Adrenal gland (tissue), 9 donors: ENCODE measurements at regions not wholly inside any gene's neighbourhood (a gene's known extent, or its start where the extent isn't known, plus 50 kb on each side); places are given as distances from the start of the nearest gene placed in this dataset.

Experiments used
- DNase-seq, 7 donors: peaks; one replicate each; pipeline ENCODE4 v3.0.0-alpha.2; 2019 to 2020
- H3K27ac ChIP-seq, 5 donors: fragments of 200-600 bp; sonication (generic) in 4 of 5; 1 replicate in 3 of 5; 2 replicates in 2 of 5; pipeline versions ENCODE4 v1.5.1 to v1.8.0; 2016 to 2020; ENCODE audit warnings: mild to moderate bottlenecking in 1 of 5
- H3K27me3 ChIP-seq: fragments of 200-600 bp; 2 replicates; pipeline ENCODE4 v1.8.0; 2021
- H3K36me3 ChIP-seq, 2 donors: fragments of 200-600 bp; replicated peaks in 1 of 2; 1 replicate in 1 of 2; 2 replicates in 1 of 2; pipeline versions ENCODE4 v1.5.1 to v1.8.0; 2018 to 2022
- H3K4me1 ChIP-seq, 2 donors: fragments of 200-600 bp; replicated peaks in 1 of 2; 1 replicate in 1 of 2; 2 replicates in 1 of 2; pipeline versions ENCODE4 v1.5.1 to v1.8.0; 2018 to 2021
- H3K4me3 ChIP-seq, 4 donors: fragments of 200-600 bp; sonication (generic) in 3 of 4; one replicate each; pipeline ENCODE4 v1.5.1; 2016 to 2018
- H3K9me3 ChIP-seq, 3 donors: fragments of 200-600 bp; sonication (generic) in 1 of 3; replicated peaks in 1 of 3; 1 replicate in 2 of 3; 2 replicates in 1 of 3; pipeline versions ENCODE4 v1.5.1 to v1.8.0; 2016 to 2021
- CTCF ChIP-seq, 6 experiments: fragments of 450-650 bp in 4 of 6; fragments of 200-600 bp in 2 of 6; sonication (generic) in 1 of 6; IDR thresholded peaks; 1 replicate in 5 of 6; 2 replicates in 1 of 6; pipeline versions ENCODE4 v1.5.1 to v1.8.0; 2016 to 2021; ENCODE audit warnings: antibody characterized with exemption in 6 of 6, mild to moderate bottlenecking in 2 of 6, moderate library complexity in 1 of 6
- POLR2A ChIP-seq, 2 donors: fragments of 450-650 bp; IDR thresholded peaks; one replicate each; pipeline ENCODE4 v1.6.1; 2017; ENCODE audit warnings: antibody characterized with exemption in 2 of 2, mild to moderate bottlenecking in 2 of 2, moderate library complexity in 1 of 2
- WGBS, 4 donors: extraction: QIAGEN DNeasy Blood & Tissue Kit in 2 of 4; methylation state at CpG; one replicate each; pipeline versions ENCODE4 v1.1.5 to v1.1.7; 2013 to 2017; 5-methylcytosine and 5-hydroxymethylcytosine counted together
- intact Hi-C, 2 donors: fragments of 100-400 bp; cut with DNase I; formaldehyde crosslinking; loops; one replicate each; pipeline versions ENCODE4 v1.14.1 to v1.15.0; 2022 to 2023
- donor health status: healthy with polysubstance abuse.
- donor health status: Bipolar disorder and iron deficiency.
- donor health status: DM: yes; HTN: yes; CAD: no.
- donor health status: DM: no; HTN: no; CAD: no.
- donor health status: DM: no; HTN: no; CAD: no.

- no peaks in the 10 kb centered on the region for H3K27me3 ChIP-seq
- no peaks in the 10 kb centered on the region for H3K36me3 ChIP-seq
- no peak overlapping the region for H3K27ac ChIP-seq
- no peak overlapping the region for H3K4me3 ChIP-seq
- TF ChIP-seq POLR2A (IDR thresholded peaks at IDR 0.05): no peak
- no peak for TF ChIP-seq CTCF (IDR thresholded peaks at IDR 0.05)
- no peaks in the 10 kb centered on the region for H3K4me1 ChIP-seq
- H3K9me3 ChIP-seq: no peaks in the 10 kb centered on the region
- DNase-seq: no peak
- WGBS, 4 donors: 92 to 95% (median 94%) methylated on average over 7 of the region's 7 CpGs
- intact Hi-C loops: no loop called here
Observed at GRCh38 chr6:165822501-165822900, 159.5 kb upstream of the PDE10A start.

GRCh38 chr6:165821754-165822153 lies 158.7 kb upstream of the PDE10A start:
- Histone ChIP-seq H3K27me3 (no peaks in the 10 kb centered on the region), H3K9me3 (no peaks in the 10 kb centered on the region), H3K4me3 (no peak overlapping the region), H3K36me3 (no peaks in the 10 kb centered on the region), H3K27ac (no peak overlapping the region), H3K4me1 (no peaks in the 10 kb centered on the region)
- intact Hi-C loops: no loop called here
- 80 to 88% (median 83%) methylated on average over 9 of the region's 9 CpGs for WGBS, 4 donors
- DNase-seq: no peak
- TF ChIP-seq POLR2A (IDR thresholded peaks at IDR 0.05) (no peak), CTCF (IDR thresholded peaks at IDR 0.05) (no peak)

GRCh38 chr6:165820934-165821333 lies 157.9 kb upstream of the PDE10A start:
- TF ChIP-seq POLR2A (IDR thresholded peaks at IDR 0.05) (no peak), CTCF (IDR thresholded peaks at IDR 0.05) (no peak)
- H3K4me3 ChIP-seq: no peak overlapping the region
- no peak overlapping the region for H3K27ac ChIP-seq
- no peaks in the 10 kb centered on the region for H3K9me3 ChIP-seq
- no peaks in the 10 kb centered on the region for H3K4me1 ChIP-seq
- no peak for DNase-seq
- no peaks in the 10 kb centered on the region for H3K27me3 ChIP-seq
- H3K36me3 ChIP-seq: no peaks in the 10 kb centered on the region
- intact Hi-C loops: no loop called here
- 72 to 95% (median 87%) methylated on average over 6 of the region's 6 CpGs for WGBS, 4 donors

- Histone ChIP-seq H3K4me1 (no peaks in the 10 kb centered on the region), H3K36me3 (no peaks in the 10 kb centered on the region), H3K27ac (no peak overlapping the region), H3K4me3 (no peak overlapping the region), H3K9me3 (no peaks in the 10 kb centered on the region), H3K27me3 (no peaks in the 10 kb centered on the region)
- WGBS, 4 donors: 70 to 76% (median 74%) methylated on average over 4 of the region's 4 CpGs
- DNase-seq: no peak
- intact Hi-C loops: no loop called here
- no peak for TF ChIP-seq CTCF (IDR thresholded peaks at IDR 0.05)
- no peak for TF ChIP-seq POLR2A (IDR thresholded peaks at IDR 0.05)
Observed at GRCh38 chr6:165820407-165820806, 157.4 kb upstream of the PDE10A start.
